Inflammatory macrophage (primary cell): ENCODE measurements at regions not wholly inside any gene's neighbourhood (a gene's known extent, or its start where the extent isn't known, plus 50 kb on each side); places are given as distances from the start of the nearest gene placed in this dataset.

Experiments used
- DNase-seq, 2 donors: peaks; one replicate each; pipeline ENCODE4 v3.0.0-alpha.2; 2020 to 2022

DNA sequence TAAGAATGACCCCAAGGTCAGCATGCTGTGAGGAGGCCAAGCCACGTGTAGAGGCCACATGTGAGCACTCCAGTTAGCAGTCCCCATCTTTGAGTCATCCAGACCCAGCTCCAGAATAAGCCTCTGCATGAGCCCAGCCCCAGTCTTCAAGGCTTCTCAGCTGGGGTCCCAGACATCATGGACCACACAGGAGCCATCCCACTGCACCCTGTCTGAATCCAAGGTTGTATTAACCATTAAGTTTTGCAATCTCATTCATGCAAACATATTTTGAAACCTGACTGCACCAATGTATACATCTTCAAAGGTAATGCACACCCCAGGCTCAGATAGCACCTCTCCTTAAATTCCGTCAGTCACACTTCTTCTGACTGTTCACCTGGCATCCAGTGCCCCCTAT lies 249.1 kb upstream of the CHRNA7 start:
- no peak for DNase-seq

- DNase-seq, result no peak
Observed at GRCh38 chr15:31782016-31782783, 248.1 kb upstream of the CHRNA7 start.

GRCh38 chr15:31782951-31783350 lies 247.4 kb upstream of the CHRNA7 start:
- DNase-seq, result no peak

- no peak for DNase-seq
Observed at GRCh38 chr15:31786360-31786759, 244.0 kb upstream of the CHRNA7 start.

- DNase-seq, result no peak
Observed at GRCh38 chr15:31788104-31788503, 242.2 kb upstream of the CHRNA7 start.

DNA sequence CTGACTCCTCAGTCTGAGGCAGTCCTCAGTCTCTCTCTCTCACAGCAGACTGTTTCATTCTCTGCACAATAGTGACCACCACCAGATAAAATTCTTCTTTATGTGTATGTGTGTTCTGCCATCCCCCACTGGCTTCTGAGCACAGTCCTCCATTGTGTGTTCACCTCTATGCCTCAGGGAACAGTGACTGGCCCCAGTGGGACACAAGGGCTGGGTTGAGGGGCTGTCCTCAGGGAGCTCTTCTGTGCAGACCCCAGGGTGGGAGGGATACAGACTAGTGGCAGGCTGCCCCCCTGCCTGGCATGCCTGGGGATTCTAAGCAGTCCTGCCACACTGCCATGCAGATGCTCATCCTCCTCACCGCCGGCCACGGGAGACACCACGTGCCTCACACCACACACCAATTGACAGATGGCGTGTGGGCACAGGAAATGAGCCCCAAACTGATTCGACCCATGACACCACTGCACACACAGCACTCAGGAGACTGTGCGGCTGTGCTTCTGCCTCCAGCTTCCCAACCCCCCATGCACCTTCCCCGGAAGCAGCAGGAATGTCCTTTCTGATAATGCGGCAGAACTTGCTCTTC lies 237.6 kb upstream of the CHRNA7 start:
- no peak for DNase-seq

DNA sequence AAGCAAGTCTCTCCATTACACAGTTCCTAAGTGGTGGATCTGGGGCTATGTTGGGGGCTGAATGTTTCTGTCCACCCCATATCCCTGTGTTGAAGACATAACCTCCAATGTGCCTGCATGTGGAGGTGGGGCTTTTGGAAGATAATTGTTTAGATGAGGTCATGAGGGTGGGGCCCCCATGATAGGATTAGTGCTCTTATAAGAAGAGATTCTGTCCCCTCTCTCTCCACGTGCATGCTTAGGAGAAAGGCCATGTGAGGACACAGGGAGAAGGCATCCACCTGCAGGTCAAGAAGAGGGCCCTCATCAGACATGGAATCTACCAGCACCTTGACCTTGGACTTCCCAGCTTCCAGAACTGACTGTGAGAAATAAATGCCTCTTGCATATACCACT lies 231.0 kb upstream of the CHRNA7 start:
- DNase-seq, result no peak

- no peak for DNase-seq
Observed at GRCh38 chr15:31799715-31800321, 230.5 kb upstream of the CHRNA7 start.

DNA sequence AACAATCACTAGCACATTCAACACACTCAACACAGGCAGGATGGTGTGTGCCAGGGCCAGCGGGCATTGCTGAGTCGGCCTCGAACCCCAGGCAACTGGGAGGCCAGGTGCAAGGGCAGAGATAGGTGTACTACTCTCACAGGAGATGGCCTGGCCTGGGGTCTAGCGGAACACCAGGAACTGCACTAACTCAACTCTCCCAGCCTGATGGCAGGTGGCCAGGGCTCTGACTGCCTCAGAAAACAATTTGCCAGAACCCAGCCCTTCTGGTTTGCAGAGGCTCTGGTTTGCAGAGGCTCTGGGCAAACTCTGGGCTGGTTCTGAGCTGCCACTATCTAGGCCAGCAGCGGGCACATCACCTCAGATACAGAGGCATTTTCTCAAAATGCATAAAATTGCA lies 229.2 kb upstream of the CHRNA7 start:
- no peak for DNase-seq

- DNase-seq, result no peak
Observed at GRCh38 chr15:31802761-31803160, 227.6 kb upstream of the CHRNA7 start.

GRCh38 chr15:31803388-31803884 lies 226.9 kb upstream of the CHRNA7 start:
- no peak for DNase-seq

GRCh38 chr15:31805090-31805662 lies 225.1 kb upstream of the CHRNA7 start:
- no peak for DNase-seq

- DNase-seq, result no peak
Observed at GRCh38 chr15:31806106-31806505, 224.2 kb upstream of the CHRNA7 start.

- DNase-seq, result no peak
Observed at GRCh38 chr15:31811641-31812040, 218.7 kb upstream of the CHRNA7 start.

DNA sequence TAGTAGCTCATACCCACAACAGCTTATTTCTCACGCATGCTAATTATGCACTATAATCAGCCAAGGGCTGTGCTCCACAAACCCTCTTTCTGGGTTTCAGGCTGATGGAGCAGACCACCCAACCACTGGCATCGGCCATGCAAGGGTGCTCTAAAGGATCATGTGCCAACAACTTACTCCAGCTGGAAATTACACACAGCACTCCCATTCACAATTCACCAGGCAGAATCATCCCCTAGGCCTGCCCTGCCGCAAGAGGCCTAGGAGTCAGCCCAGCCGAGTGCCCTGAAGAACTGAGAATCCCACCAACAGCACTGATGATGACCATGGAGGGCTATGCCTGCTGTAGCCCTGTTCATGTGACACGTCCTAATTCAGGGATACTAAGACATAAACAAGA lies 216.2 kb upstream of the CHRNA7 start:
- no peak for DNase-seq

DNA sequence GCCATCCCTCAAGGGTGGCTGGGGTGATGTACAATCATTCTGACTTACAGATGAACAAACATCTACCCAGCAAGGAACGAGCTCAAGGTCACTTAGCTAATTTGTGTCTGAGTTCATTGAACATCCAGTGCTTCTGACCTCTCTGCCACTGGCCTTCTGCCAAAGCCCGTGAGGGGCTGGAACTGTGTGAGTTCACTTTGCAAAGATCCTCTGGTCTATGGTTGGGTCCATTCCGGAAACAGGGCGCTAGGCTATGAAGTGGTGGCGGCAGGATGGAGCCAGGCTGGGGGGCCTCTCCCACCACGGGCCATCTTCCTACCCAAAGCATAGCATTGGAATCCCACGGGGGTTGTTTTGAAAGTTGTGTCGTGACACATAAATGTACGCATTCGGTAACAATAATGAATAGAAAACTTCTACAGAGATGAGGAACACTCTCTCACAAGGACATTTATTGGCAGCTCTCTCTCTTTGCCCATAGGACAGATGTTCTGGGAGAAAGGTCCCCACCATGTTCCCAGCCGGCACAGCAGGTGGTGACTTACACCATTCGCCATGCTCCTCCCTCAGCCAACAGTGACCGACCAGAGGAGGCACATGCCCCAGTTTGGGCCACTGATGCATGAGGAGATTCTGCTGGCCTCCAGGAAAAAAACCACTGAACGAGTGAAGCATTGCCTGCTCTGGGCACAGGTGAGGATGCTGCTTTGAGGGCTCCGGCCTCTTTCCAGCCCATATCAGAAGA lies 214.7 kb upstream of the CHRNA7 start:
- no peak for DNase-seq

DNA sequence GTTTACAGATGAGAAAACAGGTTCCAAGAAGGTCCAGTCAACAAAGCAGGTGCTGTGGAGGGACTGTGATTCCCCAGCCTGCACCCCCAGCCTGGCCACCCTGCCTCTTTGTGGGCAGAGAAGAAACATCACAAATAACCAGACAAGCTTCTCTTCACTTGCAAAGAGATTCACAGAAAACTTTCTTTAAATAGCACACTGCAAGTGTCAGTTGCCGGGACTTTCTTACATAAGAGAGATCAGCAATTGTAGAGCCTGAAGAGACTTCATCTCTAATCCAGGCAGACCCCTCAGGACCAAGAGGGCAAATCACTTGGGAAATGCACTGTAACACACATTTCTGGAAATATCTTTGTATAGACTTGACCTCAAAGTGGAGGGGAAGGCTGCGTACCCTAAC lies 207.9 kb upstream of the CHRNA7 start:
- no peak for DNase-seq

DNA sequence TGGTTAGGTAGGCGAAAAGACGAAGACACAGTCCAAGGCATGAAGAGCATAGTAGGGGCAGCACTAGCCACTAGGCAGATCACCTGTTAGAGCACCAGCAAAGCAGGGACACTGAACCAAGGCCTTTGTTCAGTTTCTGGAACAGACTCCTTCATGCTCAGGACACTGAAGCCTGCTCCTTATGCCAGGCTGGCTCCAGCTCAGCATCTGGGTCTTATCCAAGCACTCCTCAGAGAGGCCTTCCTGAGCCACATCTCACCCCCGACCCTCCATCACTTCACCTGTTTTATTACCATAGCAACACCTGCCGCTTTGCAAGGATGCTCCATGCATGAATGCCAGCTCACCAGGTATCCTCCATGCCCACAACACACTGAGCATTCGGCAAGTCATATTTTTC lies 206.3 kb upstream of the CHRNA7 start:
- DNase-seq, result no peak

DNA sequence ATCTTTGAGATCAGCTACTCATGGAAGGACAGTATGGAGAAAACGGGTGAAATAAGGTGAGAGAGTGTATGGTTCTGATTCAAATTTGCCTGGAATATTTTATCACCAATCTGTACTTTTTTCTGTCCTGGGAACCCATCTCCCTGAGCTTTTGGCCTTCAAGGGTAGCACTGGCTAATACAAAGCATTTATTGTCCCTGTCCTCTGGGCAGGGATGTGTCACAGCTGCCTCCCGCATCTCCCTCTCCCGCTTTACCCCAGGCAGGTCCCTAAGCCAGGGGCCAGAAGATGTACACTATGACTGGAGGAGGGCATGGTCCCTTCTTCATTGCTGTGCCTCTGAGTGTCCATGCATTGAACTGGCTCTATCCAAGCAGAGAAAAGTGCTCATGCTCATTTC lies 201.7 kb upstream of the CHRNA7 start:
- no peak for DNase-seq

- no peak for DNase-seq
Observed at GRCh38 chr15:31830591-31830990, 199.7 kb upstream of the CHRNA7 start.

- DNase-seq, result no peak
Observed at GRCh38 chr15:31831596-31831995, 198.7 kb upstream of the CHRNA7 start.

DNA sequence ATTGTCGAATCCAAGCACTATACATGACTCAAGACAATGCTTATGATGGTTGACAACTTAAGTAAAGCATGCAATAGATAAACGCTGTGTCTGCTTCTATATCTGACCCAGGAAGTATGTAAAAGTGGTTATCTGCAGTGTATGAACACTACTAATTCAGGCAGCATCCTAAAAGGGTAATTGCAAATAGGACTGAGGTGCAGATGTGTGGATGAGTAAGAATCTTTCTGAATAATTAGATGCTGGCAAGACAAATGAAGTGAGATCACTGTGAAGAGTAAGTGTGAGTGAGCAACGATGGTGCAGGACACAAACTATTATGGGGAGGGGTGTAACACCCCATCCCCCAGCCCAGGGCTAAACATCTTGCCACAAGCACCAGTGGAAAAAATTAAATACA lies 195.7 kb upstream of the CHRNA7 start:
- no peak for DNase-seq

DNA sequence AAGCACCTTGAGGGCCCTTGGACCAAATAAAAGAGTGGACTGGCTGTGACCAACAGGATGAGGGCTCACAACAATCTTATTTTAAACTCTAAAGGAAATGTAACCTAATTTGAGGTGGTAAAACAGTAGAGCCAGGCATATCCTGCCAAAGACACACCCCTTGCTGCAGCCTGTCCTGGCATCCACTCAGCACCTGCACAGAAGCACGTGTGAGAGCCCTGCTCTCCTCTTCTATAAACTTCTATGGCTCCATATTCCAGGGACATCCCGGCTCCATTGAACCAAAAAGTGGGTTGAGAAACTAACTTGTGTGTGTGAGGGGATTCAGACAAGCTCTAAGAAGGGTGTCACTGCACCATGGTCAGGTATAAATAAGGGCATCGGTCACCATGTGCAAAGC lies 190.9 kb upstream of the CHRNA7 start:
- DNase-seq, result no peak
